MCF 10A (cell line): ENCODE measurements at regions not wholly inside any gene's neighbourhood (a gene's known extent, or its start where the extent isn't known, plus 50 kb on each side); places are given as distances from the start of the nearest gene placed in this dataset.

Experiments
- BruUV-seq: library from RNA; stranded (reverse); fragments of 400-500 nt; replicated peaks from 2 replicates; lab custom pipeline; 2021; lab: Mats Ljungman, UMichigan
- CTCF ChIA-PET: fragments of 300-600 bp; sonication (Branson Sonifier 250); formaldehyde crosslinking; extraction: SDS; loops from one replicate; lab custom pipeline; 2021; ENCODE audit warnings: antibody characterized with exemption, inconsistent platforms; lab: Yijun Ruan, JAX
- POLR2A ChIA-PET: fragments of 300-600, 350-650 bp; sonication (Branson Sonifier 250); formaldehyde crosslinking; extraction: SDS; loops from one replicate; lab custom pipeline; 2020; ENCODE audit warnings: antibody characterized with exemption, inconsistent platforms; lab: Yijun Ruan, JAX
- DNase-seq: peaks from one replicate; pipeline ENCODE4 v3.0.0-alpha.2; 2018; ENCODE audit not compliant: unreplicated experiment
- H3K27ac Mint-ChIP-seq: one replicate; pipeline ENCODE4 v1.8.0; 2022; ENCODE audit warnings: mild to moderate bottlenecking, low read depth, mixed read lengths; ENCODE audit not compliant: unreplicated experiment
- H3K27me3 Mint-ChIP-seq: one replicate; pipeline ENCODE4 v1.8.0; 2022; ENCODE audit warnings: mixed read lengths; ENCODE audit not compliant: insufficient read depth, unreplicated experiment
- H3K36me3 Mint-ChIP-seq: one replicate; pipeline ENCODE4 v1.8.0; 2022; ENCODE audit warnings: mild to moderate bottlenecking, moderate library complexity, mixed read lengths; ENCODE audit not compliant: insufficient read depth, unreplicated experiment
- H3K4me1 Mint-ChIP-seq: one replicate; pipeline ENCODE4 v1.8.0; 2022; ENCODE audit warnings: mixed read lengths; ENCODE audit not compliant: insufficient read depth, unreplicated experiment
- H3K4me3 Mint-ChIP-seq: one replicate; pipeline ENCODE4 v1.8.0; 2022; ENCODE audit warnings: mild to moderate bottlenecking, moderate library complexity, mixed read lengths; ENCODE audit not compliant: unreplicated experiment
- H3K9me3 Mint-ChIP-seq: one replicate; pipeline ENCODE4 v1.8.0; 2022; ENCODE audit warnings: mixed read lengths; ENCODE audit not compliant: unreplicated experiment
- intact Hi-C: fragments of 100-400 bp; cut with micrococcal nuclease; formaldehyde crosslinking; loops from 2 replicates; pipeline ENCODE4 v1.14.1; 2022
- TF ChIP-seq, protein P1 (sequence below): fragments of 200-600 bp; IDR thresholded peaks from one replicate; pipeline ENCODE4 v1.8.0; 2022; ENCODE audit warnings: antibody characterized with exemption, mild to moderate bottlenecking; ENCODE audit not compliant: unreplicated experiment

DNA sequence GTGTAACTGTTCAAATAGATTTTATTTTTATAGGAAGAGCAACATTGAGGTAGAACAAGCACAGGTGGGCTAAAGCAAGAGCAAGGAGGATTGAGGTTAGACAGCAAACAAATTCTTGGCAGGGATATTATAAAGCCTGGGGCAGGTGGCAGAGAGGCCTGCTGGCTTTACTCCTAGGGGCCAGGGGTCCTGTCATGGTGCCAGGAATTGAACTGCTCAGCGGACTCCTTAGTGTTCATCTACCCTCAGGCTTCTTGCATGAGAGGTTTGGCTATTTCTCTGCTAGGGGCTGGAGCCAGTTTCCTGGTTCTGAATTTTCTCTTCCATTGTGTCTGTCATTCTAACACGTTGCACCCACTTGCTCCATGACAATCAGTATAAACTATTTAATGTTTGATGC, 217.2 kb upstream of the NCAM1 start:
- no peaks in the 10 kb centered on the region for H3K4me1 Mint-ChIP-seq
- no peak overlapping the region for H3K27ac Mint-ChIP-seq
- peaks cover 76% of the 10 kb centered on the region for H3K27me3 Mint-ChIP-seq
- no peak overlapping the region for H3K4me3 Mint-ChIP-seq
- intact Hi-C loops, result no loop called here
- no peak for DNase-seq
- ChIA-PET CTCF (interaction anchor here (1.5 kb wide), 1 partner anchor 15 kb away, joined by 3 read pairs; no protein-coding TSS in a partner anchor), POLR2A (no interaction called here)
- BruUV-seq, result no TSS peak
- H3K36me3 Mint-ChIP-seq, result no peaks in the 10 kb centered on the region
- TF ChIP-seq, protein P1, sequence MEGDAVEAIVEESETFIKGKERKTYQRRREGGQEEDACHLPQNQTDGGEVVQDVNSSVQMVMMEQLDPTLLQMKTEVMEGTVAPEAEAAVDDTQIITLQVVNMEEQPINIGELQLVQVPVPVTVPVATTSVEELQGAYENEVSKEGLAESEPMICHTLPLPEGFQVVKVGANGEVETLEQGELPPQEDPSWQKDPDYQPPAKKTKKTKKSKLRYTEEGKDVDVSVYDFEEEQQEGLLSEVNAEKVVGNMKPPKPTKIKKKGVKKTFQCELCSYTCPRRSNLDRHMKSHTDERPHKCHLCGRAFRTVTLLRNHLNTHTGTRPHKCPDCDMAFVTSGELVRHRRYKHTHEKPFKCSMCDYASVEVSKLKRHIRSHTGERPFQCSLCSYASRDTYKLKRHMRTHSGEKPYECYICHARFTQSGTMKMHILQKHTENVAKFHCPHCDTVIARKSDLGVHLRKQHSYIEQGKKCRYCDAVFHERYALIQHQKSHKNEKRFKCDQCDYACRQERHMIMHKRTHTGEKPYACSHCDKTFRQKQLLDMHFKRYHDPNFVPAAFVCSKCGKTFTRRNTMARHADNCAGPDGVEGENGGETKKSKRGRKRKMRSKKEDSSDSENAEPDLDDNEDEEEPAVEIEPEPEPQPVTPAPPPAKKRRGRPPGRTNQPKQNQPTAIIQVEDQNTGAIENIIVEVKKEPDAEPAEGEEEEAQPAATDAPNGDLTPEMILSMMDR, result no peak
- no peaks in the 10 kb centered on the region for H3K9me3 Mint-ChIP-seq

DNA sequence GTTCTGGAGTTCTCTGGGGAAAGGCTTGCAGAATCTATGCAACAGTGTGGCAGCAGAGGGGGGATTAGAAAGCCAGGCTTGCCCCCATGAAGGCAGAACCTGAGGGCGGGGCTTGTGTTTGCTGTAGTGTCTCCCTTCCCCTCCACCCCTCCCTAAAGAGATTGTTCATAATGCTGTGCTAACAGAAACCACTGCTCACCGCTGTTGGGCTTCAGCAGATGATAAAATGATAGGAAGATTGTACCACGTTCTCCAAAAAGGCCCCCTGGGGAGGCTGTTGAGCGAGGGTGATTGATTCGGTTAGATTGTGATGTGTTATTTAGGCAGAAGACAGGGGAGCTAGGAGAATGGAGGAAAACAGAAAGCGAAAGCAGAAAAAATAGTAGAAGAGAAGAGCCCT, 215.2 kb upstream of the NCAM1 start:
- ChIA-PET CTCF (no interaction called here), POLR2A (no interaction called here)
- Mint-ChIP-seq H3K36me3 (no peaks in the 10 kb centered on the region), H3K9me3 (no peaks in the 10 kb centered on the region), H3K4me3 (no peak overlapping the region), H3K4me1 (no peaks in the 10 kb centered on the region), H3K27me3 (peaks cover 69% of the 10 kb centered on the region), H3K27ac (no peak overlapping the region)
- TF ChIP-seq, protein P1, result no peak
- intact Hi-C loops, result no loop called here
- no TSS peak for BruUV-seq
- no peak for DNase-seq

- H3K4me3 Mint-ChIP-seq, result no peak overlapping the region
- H3K27ac Mint-ChIP-seq, result no peak overlapping the region
- CTCF ChIA-PET, result no interaction called here
- intact Hi-C loops, result no loop called here
- DNase-seq, result no peak
- BruUV-seq, result no TSS peak
- no peaks in the 10 kb centered on the region for H3K4me1 Mint-ChIP-seq
- H3K36me3 Mint-ChIP-seq, result no peaks in the 10 kb centered on the region
- H3K27me3 Mint-ChIP-seq, result peaks cover 52% of the 10 kb centered on the region
- POLR2A ChIA-PET, result no interaction called here
- TF ChIP-seq, protein P1, result no peak
- no peaks in the 10 kb centered on the region for H3K9me3 Mint-ChIP-seq
Observed at GRCh38 chr11:112748252-112748651, 213.0 kb upstream of the NCAM1 start.

DNA sequence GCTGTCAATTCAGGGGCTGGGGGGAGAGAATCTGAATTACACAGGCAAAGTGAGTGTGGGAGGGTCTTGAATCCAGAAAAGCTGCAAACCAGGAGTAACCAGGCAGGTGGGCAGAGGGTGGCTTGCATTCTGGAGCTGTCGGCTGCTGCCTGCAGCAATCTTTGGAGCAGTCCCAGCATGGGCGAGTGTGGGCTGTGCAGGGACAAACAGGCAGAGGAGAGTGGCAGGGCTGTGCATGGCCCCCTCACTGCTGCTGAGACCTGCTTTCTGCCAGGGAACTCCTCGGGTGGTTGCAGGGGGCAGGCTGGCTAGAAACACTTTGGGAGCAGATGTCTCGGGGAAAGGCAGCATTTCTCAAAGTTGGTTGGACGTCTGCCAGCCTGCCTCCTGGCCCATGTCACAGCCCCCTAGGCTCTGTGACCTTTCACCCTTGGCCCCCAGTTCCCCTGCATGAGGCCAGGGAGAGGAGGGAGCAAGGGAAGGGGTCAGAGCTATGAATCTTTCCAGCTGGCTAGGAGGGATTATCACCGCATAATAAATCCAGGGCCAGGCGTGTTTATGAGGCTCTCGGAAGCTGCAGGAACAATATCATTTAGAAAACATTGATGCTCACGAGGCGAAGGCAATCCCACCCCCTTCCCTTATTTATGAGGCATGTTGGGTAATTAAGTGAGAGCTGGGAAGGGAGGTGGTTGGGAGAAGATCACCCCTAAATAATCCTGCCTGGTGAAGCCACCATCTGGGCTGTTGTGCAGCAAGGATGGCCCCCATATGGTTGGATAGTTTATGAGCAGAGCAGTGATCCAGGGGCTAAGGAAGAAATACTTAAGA, 212.3 kb upstream of the NCAM1 start:
- no peaks in the 10 kb centered on the region for H3K4me1 Mint-ChIP-seq
- BruUV-seq, result no TSS peak
- POLR2A ChIA-PET, result interaction anchor here (0.7 to 0.9 kb wide), 2 partner anchors 11 to 23 kb away, joined by 3 read pairs; no protein-coding TSS in a partner anchor

More for the DNA sequence above, 212.3 kb upstream of the NCAM1 start:
- H3K36me3 Mint-ChIP-seq, result no peaks in the 10 kb centered on the region
- TF ChIP-seq, protein P1, result no peak
- CTCF ChIA-PET, result interaction anchor here (0.5 kb wide), 1 partner anchor 10 kb away, joined by 4 read pairs; no protein-coding TSS in a partner anchor
- no peak overlapping the region for H3K27ac Mint-ChIP-seq
- intact Hi-C loops, result no loop called here
- H3K4me3 Mint-ChIP-seq, result no peak overlapping the region
- DNase-seq, result no peak
- H3K9me3 Mint-ChIP-seq, result no peaks in the 10 kb centered on the region
- peaks cover 46% of the 10 kb centered on the region for H3K27me3 Mint-ChIP-seq
